SK-N-SH (cell line): ENCODE measurements at regions not wholly inside any gene's neighbourhood (a gene's known extent, or its start where the extent isn't known, plus 50 kb on each side); places are given as distances from the start of the nearest gene placed in this dataset.

Source experiments
- CTCF ChIA-PET: fragments of 300-600, 350-600 bp; formaldehyde crosslinking; extraction: SDS; loops from one replicate; lab custom pipeline; 2021; lab: Yijun Ruan, JAX
- POLR2A ChIA-PET: fragments of 350-600 bp; sonication (Branson Sonifier 250); formaldehyde crosslinking; extraction: SDS; loops from one replicate; lab custom pipeline; 2020; ENCODE audit warnings: antibody characterized with exemption, inconsistent platforms; lab: Yijun Ruan, JAX
- DNase-seq: peaks from one replicate; pipeline ENCODE4 v3.0.0; 2012
- H2AFZ ChIP-seq: fragments of 200-600 bp; sonication (generic); 2 replicates; pipeline ENCODE4 v1.8.1; 2016; ENCODE audit warnings: antibody characterized with exemption, mild to moderate bottlenecking, low read depth
- H3F3A ChIP-seq: fragments of 200-600 bp; sonication (generic); replicated peaks from 2 replicates; pipeline ENCODE3; 2016; ENCODE audit warnings: antibody characterized with exemption, mild to moderate bottlenecking; ENCODE audit not compliant: insufficient read depth
- H3K27ac ChIP-seq, 2 experiments: fragments of 200-500 bp in 1 of 2; fragments of 200-600 bp in 1 of 2; sonication (Bioruptor generic) in 1 of 2; sonication (generic), shearing (Covaris generic) in 1 of 2; 2 replicates each; pipeline versions ENCODE4 v1.5.1 to v1.6.1; 2014 to 2016; ENCODE audit warnings: low read depth in 2 of 2, inconsistent platforms in 1 of 2, low read length in 1 of 2, mild to moderate bottlenecking in 1 of 2, mixed read lengths in 1 of 2
- H3K27me3 ChIP-seq: fragments of 200-600 bp; sonication (generic), shearing (Covaris generic); 2 replicates; pipeline ENCODE4 v1.6.1; 2016; ENCODE audit warnings: mixed run types; ENCODE audit not compliant: insufficient read depth
- H3K36me3 ChIP-seq, 2 experiments: fragments of 200-500 bp in 1 of 2; fragments of 200-600 bp in 1 of 2; sonication (Bioruptor generic) in 1 of 2; sonication (generic) in 1 of 2; replicated peaks in 1 of 2; 2 replicates each; pipeline versions ENCODE3 to v1.5.1; 2014 to 2016; ENCODE audit warnings: low read length in 1 of 2, mild to moderate bottlenecking in 1 of 2; ENCODE audit not compliant: insufficient read depth in 2 of 2, control insufficient read depth in 1 of 2
- H3K4me1 ChIP-seq, 2 experiments: fragments of 200-500 bp in 1 of 2; fragments of 200-600 bp in 1 of 2; sonication (Bioruptor generic) in 1 of 2; sonication (generic), shearing (Covaris generic) in 1 of 2; 2 replicates each; pipeline versions ENCODE4 v1.5.1 to v1.6.1; 2014 to 2016; ENCODE audit warnings: low read depth in 1 of 2, low read length in 1 of 2, mixed run types in 1 of 2; ENCODE audit not compliant: insufficient read depth in 2 of 2, control insufficient read depth in 1 of 2
- H3K4me2 ChIP-seq: fragments of 200-600 bp; sonication (generic), shearing (Covaris generic); 2 replicates; pipeline ENCODE4 v1.6.1; 2017; ENCODE audit warnings: mixed run types
- H3K4me3 ChIP-seq, 2 experiments: fragments of 200-500 bp in 1 of 2; fragments of 200-600 bp in 1 of 2; sonication (Bioruptor generic) in 1 of 2; sonication (generic), shearing (Covaris generic) in 1 of 2; 2 replicates each; pipeline versions ENCODE4 v1.5.1 to v1.8.1; 2014 to 2016; ENCODE audit warnings: low read depth in 2 of 2, inconsistent platforms in 1 of 2, low read length in 1 of 2, mild to moderate bottlenecking in 1 of 2, mixed read lengths in 1 of 2, moderate library complexity in 1 of 2
- H3K79me2 ChIP-seq: fragments of 200-600 bp; sonication (generic); 2 replicates; pipeline ENCODE4 v1.8.1; 2017; ENCODE audit warnings: mild to moderate bottlenecking; ENCODE audit not compliant: insufficient read depth
- H3K9ac ChIP-seq: fragments of 200-600 bp; sonication (generic); 2 replicates; pipeline ENCODE4 v1.6.1; 2017; ENCODE audit warnings: mixed run types
- H3K9me2 ChIP-seq: fragments of 200-600 bp; sonication (generic); 2 replicates; pipeline ENCODE4 v1.6.1; 2017; ENCODE audit warnings: mixed run types
- H3K9me3 ChIP-seq: fragments of 200-600 bp; sonication (generic); 2 replicates; pipeline ENCODE4 v1.6.1; 2017; ENCODE audit warnings: mixed run types, mild to moderate bottlenecking, moderate library complexity
- H4K20me1 ChIP-seq: fragments of 200-600 bp; sonication (generic); 2 replicates; pipeline ENCODE4 v1.6.1; 2017; ENCODE audit warnings: mild to moderate bottlenecking, mixed run types; ENCODE audit not compliant: insufficient read depth
- ELF1 ChIP-seq: IDR thresholded peaks from 2 replicates; pipeline ENCODE4 v1.4.0; 2012
- EP300 ChIP-seq, 2 experiments: IDR thresholded peaks; 2 replicates each; pipeline versions ENCODE4 v1.4.0 to v1.6.1; 2012; ENCODE audit warnings: borderline replicate concordance in 1 of 2, low read depth in 1 of 2, low read length in 1 of 2
- EZH2phosphoT487 ChIP-seq: fragments of 200-600 bp; sonication (generic); IDR thresholded peaks from 2 replicates; pipeline ENCODE4 v1.6.1; 2017; ENCODE audit warnings: low read depth, mixed run types, mild to moderate bottlenecking, antibody characterized with exemption, moderate library complexity, borderline replicate concordance
- FOXJ3 ChIP-seq: sonication (generic); formaldehyde crosslinking; IDR thresholded peaks from 2 replicates; pipeline ENCODE4 v1.5.1; 2020; ENCODE audit warnings: mild to moderate bottlenecking, missing genetic modification reagents
- GABPA ChIP-seq: IDR thresholded peaks from 2 replicates; pipeline ENCODE4 v1.4.0; 2012; ENCODE audit warnings: low read depth, mild to moderate bottlenecking
- POLR2AphosphoS5 ChIP-seq: IDR thresholded peaks from 2 replicates; pipeline ENCODE4 v1.6.1; 2012; ENCODE audit warnings: low read depth, low read length
- RXRA ChIP-seq: IDR thresholded peaks from 2 replicates; pipeline ENCODE4 v1.4.0; 2012; ENCODE audit warnings: low read depth, mild to moderate bottlenecking, borderline replicate concordance
- SIN3A ChIP-seq: IDR thresholded peaks from 2 replicates; pipeline ENCODE4 v1.6.1; 2012; ENCODE audit warnings: low read depth, mild to moderate bottlenecking, low read length, moderate library complexity, borderline replicate concordance
- TAF1 ChIP-seq: IDR thresholded peaks from 2 replicates; pipeline ENCODE4 v1.6.1; 2012; ENCODE audit warnings: low read depth, mild to moderate bottlenecking, low read length, moderate library complexity, borderline replicate concordance
- TCF12 ChIP-seq: IDR thresholded peaks from 2 replicates; pipeline ENCODE4 v1.4.0; 2012
- TEAD4 ChIP-seq: IDR thresholded peaks from 2 replicates; pipeline ENCODE4 v1.4.0; 2012; ENCODE audit warnings: mild to moderate bottlenecking, borderline replicate concordance; ENCODE audit not compliant: insufficient read depth
- YY1 ChIP-seq: IDR thresholded peaks from 2 replicates; pipeline ENCODE4 v1.4.0; 2012; ENCODE audit warnings: low read depth, mild to moderate bottlenecking
- WGBS: methylation state at CpG from one replicate; pipeline ENCODE4 v1.1.6; 2017; ENCODE audit warnings: low lambda C conversion rate; 5-methylcytosine and 5-hydroxymethylcytosine counted together
- TF ChIP-seq, protein P1 (sequence below): IDR thresholded peaks from 2 replicates; pipeline ENCODE4 v1.4.0; 2012; ENCODE audit warnings: low read depth
- TF ChIP-seq, protein P2 (sequence below): fragments of 150-350 bp; IDR thresholded peaks from 2 replicates; pipeline ENCODE4 v1.6.1; 2017; ENCODE audit warnings: antibody characterized with exemption, low read length, low read depth, borderline replicate concordance
- TF ChIP-seq, protein P3 (sequence below): IDR thresholded peaks from 2 replicates; pipeline ENCODE4; 2012
- TF ChIP-seq, protein P4 (sequence below): fragments of 200-600 bp; sonication (generic); IDR thresholded peaks from 2 replicates; pipeline ENCODE4 v1.6.1; 2017; ENCODE audit warnings: antibody characterized with exemption, mild to moderate bottlenecking, moderate library complexity

DNA sequence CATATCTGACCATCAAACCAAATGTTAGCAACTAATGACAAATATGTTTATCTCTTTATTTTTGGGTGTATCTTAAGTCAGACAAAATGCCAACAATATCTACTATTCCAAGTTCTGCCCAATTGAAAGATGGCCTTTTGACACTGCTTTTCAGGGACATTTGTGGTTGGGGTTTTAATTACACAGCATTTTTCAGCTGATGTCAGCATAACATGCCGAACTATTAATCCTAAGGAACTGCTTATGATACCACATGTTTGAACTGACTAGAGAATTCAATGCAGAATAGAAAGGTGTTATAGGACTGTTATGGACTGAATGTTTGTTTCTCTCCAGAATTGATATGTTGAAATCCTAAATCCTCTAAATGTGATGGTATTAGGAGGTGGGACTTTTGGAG lies 445.1 kb downstream of the TMA16 start:
- H3K4me1 ChIP-seq: no peaks in the 10 kb centered on the region
- POLR2A ChIA-PET: no interaction called here
- 0% methylated on average over 1 of the region's 1 CpG for WGBS
- no peaks in the 10 kb centered on the region for H3F3A ChIP-seq
- no peak overlapping the region for H3K4me3 ChIP-seq
- no peaks in the 10 kb centered on the region for H3K9me3 ChIP-seq
- no peak for DNase-seq
- no peaks in the 10 kb centered on the region for H3K27me3 ChIP-seq
- no peak overlapping the region for H3K27ac ChIP-seq
- H3K9me2 ChIP-seq: no peaks in the 10 kb centered on the region
- TF ChIP-seq FOXJ3 (CRISPR knock-in tag) (no peak), EZH2phosphoT487 (no peak), YY1 (no peak), TEAD4 (no peak), TAF1 (no peak), EP300 (IDR thresholded peaks at IDR 0.05; ENCODE audit: borderline replicate concordance in 1 of 2, low read depth in 1 of 2, low read length in 1 of 2) (no peak), ELF1 (no peak), RXRA (no peak), SIN3A (no peak)
- TF ChIP-seq, protein P1, sequence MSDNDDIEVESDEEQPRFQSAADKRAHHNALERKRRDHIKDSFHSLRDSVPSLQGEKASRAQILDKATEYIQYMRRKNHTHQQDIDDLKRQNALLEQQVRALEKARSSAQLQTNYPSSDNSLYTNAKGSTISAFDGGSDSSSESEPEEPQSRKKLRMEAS: no peak
- TF ChIP-seq, protein P2, sequence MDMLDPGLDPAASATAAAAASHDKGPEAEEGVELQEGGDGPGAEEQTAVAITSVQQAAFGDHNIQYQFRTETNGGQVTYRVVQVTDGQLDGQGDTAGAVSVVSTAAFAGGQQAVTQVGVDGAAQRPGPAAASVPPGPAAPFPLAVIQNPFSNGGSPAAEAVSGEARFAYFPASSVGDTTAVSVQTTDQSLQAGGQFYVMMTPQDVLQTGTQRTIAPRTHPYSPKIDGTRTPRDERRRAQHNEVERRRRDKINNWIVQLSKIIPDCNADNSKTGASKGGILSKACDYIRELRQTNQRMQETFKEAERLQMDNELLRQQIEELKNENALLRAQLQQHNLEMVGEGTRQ: no peak
- H3K4me2 ChIP-seq: no peak overlapping the region
- no peak overlapping the region for H2AFZ ChIP-seq
- no peaks in the 10 kb centered on the region for H3K79me2 ChIP-seq
- H4K20me1 ChIP-seq: no peaks in the 10 kb centered on the region
- H3K9ac ChIP-seq: no peak overlapping the region
- CTCF ChIA-PET: no interaction called here
- H3K36me3 ChIP-seq: no peaks in the 10 kb centered on the region

DNA sequence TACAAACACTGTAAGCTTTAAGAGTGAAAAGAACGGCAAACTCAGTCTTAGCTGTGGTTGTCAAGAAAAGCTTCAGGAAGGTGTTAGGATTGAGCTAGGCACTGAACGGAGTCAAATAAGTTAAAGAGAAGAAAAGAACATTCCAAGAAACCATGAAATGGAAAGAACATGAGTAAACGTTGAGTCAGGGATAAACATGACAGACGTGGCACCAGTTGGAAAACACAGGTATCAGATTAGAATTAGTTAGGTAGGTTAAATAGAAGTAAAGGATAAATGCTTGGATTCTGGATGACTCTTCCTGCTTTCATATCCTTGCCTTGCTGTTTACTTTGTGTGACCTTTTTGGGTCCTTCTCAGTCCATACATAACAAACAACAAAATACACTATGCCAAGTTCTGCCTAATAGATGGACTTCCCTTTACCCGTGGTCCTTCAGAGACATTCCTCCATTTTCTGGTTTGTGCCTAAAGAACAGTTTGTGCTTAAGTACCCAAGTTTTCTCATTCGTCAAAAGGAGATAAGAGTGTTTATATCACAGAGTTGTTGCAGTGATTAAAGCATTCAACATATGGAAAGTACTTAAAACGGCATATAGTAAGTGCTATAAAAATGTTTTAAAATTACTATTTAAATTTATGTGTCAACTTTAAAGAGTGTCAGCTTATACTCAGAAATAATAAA lies 446.9 kb downstream of the TMA16 start:
- ChIA-PET POLR2A (no interaction called here), CTCF (no interaction called here)
- WGBS: 9% methylated on average over 7 of the region's 7 CpGs
- Histone ChIP-seq H3K9ac (no peak overlapping the region), H3K36me3 (no peaks in the 10 kb centered on the region), H3K4me2 (no peak overlapping the region), H3K79me2 (no peaks in the 10 kb centered on the region), H4K20me1 (no peaks in the 10 kb centered on the region), H2AFZ (no peak overlapping the region), H3F3A (no peaks in the 10 kb centered on the region), H3K9me2 (no peaks in the 10 kb centered on the region), H3K27ac (no peak overlapping the region), H3K4me1 (no peaks in the 10 kb centered on the region), H3K27me3 (no peaks in the 10 kb centered on the region), H3K4me3 (no peak overlapping the region), H3K9me3 (no peaks in the 10 kb centered on the region)
- TF ChIP-seq, protein P3, sequence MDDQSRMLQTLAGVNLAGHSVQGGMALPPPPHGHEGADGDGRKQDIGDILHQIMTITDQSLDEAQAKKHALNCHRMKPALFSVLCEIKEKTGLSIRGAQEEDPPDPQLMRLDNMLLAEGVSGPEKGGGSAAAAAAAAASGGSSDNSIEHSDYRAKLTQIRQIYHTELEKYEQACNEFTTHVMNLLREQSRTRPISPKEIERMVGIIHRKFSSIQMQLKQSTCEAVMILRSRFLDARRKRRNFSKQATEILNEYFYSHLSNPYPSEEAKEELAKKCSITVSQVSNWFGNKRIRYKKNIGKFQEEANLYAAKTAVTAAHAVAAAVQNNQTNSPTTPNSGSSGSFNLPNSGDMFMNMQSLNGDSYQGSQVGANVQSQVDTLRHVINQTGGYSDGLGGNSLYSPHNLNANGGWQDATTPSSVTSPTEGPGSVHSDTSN: no peak
- no peak for TF ChIP-seq GABPA
- no peak for TF ChIP-seq ELF1
- TF ChIP-seq, protein P4, sequence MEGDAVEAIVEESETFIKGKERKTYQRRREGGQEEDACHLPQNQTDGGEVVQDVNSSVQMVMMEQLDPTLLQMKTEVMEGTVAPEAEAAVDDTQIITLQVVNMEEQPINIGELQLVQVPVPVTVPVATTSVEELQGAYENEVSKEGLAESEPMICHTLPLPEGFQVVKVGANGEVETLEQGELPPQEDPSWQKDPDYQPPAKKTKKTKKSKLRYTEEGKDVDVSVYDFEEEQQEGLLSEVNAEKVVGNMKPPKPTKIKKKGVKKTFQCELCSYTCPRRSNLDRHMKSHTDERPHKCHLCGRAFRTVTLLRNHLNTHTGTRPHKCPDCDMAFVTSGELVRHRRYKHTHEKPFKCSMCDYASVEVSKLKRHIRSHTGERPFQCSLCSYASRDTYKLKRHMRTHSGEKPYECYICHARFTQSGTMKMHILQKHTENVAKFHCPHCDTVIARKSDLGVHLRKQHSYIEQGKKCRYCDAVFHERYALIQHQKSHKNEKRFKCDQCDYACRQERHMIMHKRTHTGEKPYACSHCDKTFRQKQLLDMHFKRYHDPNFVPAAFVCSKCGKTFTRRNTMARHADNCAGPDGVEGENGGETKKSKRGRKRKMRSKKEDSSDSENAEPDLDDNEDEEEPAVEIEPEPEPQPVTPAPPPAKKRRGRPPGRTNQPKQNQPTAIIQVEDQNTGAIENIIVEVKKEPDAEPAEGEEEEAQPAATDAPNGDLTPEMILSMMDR: no peak
- TF ChIP-seq TCF12: no peak
- TF ChIP-seq POLR2AphosphoS5: no peak
- no peak for TF ChIP-seq YY1
- DNase-seq: no peak
